GM21619 (cell line): ENCODE measurements at regions not wholly inside any gene's neighbourhood (a gene's known extent, or its start where the extent isn't known, plus 50 kb on each side); places are given as distances from the start of the nearest gene placed in this dataset.
A peak's percentile ranks its signal among the peaks of the same experiment; 100 is the strongest.

Experiments
- ATAC-seq: cut with Tn5 transposase; IDR thresholded peaks from one replicate; pipeline ENCODE4 v1.9.1; 2021; ENCODE audit not compliant: unreplicated experiment

DNA sequence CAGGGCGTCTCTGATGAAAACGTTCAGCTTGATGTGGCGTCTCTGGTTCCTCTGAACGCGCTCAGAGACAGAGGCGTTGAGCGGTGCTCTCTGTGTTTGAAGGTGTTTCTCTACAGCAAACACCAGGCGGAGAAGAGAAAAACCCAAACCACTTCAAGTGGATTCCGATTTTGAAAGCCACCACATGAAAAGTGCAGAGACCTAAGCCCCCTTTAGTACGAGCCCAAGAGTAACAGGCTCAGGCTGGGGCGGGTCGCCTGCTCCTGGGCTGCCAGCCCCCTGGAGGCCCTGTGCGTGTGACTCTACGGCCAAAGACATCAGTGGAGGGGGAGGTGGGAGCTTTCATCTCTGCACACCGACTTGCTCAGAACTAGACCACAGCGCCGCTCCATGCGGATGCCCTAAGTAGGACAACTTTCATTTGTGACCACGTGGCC, 328.4 kb downstream of the MAF start:
- ATAC-seq, result no peak

- no peak for ATAC-seq
Observed at GRCh38 chr16:79271583-79271982, 329.0 kb downstream of the MAF start.

DNA sequence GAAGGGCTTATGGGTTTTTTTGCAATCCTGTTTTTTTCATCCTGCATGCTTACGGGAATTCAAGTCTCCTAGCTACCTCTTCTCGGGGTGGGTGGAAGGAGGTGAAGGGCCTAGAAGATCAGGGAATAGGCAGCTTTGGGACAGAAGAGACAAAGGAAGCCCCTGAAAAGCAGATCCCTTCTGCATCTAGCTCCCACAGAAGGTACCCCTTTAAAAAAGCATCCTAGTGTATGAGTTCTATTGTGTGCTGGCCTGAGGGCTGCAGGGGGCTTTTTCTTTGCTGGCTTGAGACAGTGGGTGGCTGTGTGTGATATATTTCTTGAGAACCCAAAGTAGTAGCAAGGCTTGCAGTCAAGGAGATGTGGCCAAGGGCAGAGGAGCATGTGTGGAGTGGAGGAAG, 330.5 kb downstream of the MAF start:
- no peak for ATAC-seq

GRCh38 chr16:79269211-79269863, 331.2 kb downstream of the MAF start:
- ATAC-seq, result peak; percentile 99

GRCh38 chr16:79267781-79268180, 332.8 kb downstream of the MAF start:
- no peak for ATAC-seq

- ATAC-seq, result no peak
Observed at GRCh38 chr16:79267146-79267545, 333.4 kb downstream of the MAF start.

DNA sequence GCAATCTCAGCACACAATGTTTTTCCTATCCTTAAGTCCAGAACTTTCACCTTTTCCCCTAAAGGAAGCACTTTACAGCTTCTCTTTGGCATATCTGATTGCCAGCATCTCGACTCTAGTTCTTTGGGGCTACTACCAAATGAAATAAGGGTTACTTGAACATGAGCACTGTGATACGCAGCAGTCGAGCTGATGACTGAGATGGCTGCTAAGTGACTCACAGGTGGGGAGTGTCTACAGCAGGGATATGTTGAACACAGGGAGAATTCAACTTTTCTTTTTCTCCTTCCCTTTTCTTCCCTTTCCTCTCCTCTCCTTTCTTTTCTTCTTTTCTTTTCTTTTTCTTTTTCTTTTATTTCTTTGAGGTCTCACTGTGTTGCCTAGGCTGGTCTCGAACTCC, 334.8 kb downstream of the MAF start:
- no peak for ATAC-seq

DNA sequence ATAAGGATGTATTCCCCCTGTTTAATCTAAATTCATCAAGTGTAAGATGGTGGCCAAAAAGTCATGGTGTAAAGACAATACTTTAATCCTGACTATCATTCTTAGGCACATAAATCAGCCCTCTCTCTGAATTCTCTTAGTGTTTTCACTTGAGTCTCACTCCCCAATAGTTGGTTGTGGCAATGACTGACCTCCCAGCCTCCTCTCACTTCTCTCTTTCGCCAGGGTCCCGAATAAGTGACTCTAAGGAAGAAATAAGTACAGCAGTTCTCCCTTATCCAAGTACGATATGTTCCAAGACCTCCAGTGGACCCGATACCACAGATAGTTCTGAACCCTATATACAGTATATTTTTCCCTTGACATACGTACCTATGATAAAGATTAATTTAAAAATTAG, 335.3 kb downstream of the MAF start:
- no peak for ATAC-seq

- ATAC-seq, result no peak
Observed at GRCh38 chr16:79264237-79265109, 336.1 kb downstream of the MAF start.

DNA sequence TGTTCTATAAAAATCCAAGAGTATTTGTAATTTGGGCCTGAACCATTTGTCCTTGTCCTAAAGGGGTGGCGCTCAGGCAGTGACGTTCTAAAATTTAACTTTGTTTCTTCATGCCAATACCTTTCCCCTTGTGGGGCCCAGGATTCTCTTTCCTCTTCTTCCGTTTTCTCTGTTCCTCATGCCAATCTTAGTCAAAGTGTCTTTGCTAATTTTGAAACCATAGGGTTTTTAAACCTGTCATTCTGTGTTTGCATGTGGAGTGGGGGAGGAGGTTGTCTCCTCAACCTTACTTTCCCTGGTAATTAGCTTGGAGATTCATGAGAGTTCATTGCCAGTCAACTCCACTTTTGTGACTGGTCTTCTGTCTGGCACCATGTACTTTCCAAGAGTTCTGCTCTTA, 337.1 kb downstream of the MAF start:
- no peak for ATAC-seq
